HG03280 (cell line): ENCODE measurements at regions not wholly inside any gene's neighbourhood (a gene's known extent, or its start where the extent isn't known, plus 50 kb on each side); places are given as distances from the start of the nearest gene placed in this dataset.

ENCODE experiments used
- ATAC-seq: cut with Tn5 transposase; IDR thresholded peaks from one replicate; pipeline ENCODE4 v1.9.1; 2021; ENCODE audit warnings: mild to moderate bottlenecking, moderate library complexity; ENCODE audit not compliant: unreplicated experiment

DNA sequence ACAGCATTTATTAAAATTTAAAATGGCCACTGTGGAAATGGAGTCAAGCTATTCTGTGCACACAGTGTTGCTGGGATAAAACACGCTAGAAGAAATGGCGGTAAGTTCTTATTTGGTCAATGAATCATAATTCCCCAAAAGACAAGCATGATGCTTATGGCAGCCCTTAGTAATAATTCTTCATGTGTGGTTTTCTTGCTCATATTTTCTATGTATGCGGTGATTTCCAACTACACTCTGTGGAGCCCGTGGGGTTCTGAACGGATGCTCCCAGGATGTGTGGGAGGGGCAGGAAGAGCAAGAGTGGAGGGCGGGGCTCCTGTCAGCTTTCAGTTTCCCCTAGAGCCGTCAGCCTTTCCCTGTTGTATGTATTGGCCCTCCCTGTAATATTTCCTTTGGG lies 91.7 kb upstream of the RMDN2 start:
- ATAC-seq, result no peak

DNA sequence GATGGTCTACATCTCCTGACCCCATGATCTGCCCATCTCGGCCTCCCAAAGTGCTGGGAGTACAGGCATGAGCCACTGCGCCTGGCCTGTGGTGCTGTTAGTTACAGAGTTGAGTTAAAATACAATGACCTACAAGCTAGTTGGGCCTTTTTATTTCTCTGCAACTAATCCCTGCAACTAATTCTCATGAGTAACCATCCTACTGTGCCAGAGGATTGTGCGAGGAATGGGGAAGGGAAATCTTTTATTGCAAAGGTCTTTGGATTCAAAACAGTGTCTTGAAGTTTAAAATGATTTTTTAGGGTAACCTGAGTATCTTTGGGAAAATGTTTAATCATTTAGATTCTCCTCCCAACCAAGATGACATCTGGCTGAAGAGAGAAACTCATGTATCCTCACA lies 88.8 kb upstream of the RMDN2 start:
- ATAC-seq, result no peak

DNA sequence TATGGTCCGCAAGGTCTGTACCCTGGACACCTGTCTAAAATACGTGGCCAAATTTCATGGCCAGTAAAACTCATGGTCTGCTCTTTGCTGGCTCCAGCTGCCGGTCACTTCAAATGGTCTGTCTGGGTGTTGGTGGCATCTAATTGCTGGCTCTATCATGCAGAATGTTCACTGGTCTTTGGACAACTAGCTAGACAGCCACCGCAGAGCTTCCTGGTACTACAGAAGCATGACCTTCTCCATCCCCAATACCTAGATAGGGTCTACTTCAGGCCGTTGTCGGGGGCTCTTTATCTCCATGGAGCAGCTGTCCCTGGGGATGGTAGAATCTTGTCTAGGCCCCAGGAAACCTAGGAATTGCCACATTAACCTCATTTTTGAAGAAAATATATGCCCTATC lies 88.4 kb upstream of the RMDN2 start:
- ATAC-seq, result no peak

DNA sequence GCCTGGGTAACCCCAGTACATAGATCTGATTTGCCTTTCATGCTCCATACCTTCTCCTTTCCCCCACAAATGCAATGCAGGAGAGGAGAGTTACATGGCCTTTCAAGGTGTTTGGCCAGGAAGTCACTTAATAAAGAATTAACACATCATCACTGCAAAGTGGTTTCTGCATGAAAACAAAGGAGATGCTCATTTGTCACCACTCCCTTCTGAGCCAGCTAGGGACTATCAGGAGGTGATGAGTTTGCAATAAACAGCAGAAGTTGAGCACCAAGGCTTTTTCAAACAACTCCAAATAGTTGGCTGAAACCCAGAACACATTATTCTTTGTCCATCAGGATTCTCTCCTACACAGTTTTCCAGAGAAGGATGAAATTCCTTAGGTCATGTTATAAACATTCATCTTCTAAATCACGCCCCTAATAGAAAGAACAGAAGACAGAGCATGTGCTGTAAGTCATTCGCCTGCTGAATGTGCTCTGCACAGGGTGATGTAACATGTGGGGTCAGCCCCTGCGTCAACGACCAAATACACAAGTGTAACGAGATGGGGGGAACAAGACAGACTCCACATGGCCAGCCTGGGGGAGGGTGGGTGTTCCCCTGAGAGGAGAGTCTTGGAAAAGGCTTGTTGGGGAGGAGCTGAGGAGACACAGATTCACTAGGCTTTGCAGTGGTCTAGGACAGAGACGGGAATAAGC lies 87.3 kb upstream of the RMDN2 start:
- no peak for ATAC-seq

DNA sequence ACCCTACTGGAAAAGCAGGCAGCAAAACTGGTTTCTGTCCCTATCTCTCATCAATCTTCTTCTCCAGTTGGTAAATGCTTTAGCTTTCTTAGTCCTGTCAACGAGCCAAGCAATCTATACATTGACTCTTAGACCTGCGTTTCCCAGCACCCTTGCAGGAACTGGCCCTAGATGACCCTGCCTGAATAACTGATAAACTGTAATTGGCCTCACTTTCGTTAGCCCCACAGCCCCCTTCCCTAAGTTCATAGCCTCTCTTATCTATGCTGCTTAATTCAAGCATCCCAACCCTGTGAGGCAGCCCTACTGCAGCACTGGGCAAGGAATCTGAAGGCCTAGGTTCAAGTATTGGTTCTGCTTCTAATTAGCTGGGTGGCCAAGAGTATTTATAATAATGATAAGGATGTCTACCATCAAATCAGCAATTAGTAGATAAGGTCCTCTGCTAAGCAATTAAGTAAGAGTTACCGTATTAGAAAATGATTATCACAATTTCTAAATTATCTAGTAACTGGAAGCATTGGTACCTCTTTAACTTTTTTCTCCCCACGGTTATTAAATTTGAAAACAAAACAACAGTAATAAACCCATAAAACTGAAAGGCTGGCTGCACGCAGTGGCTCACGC lies 86.4 kb upstream of the RMDN2 start:
- ATAC-seq, result no peak

DNA sequence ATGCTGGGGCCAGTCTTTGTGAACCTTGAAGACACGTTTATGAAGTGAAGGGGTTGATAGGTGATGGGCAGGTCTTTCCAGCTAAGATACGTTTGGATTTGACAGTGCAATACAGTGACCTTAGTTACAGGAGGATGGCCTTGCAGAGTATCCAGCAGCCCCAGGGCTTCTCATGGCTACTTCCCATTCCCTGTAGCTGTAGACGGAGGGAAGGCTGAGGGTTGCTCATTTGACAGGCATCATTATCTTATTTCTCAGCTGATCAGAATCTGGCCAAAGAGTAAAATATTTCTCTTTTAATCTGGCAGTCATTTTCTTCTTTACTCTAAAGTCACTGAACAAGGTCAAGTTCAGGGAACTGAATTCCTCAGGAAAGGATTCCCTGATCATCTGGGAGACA lies 85.1 kb upstream of the RMDN2 start:
- ATAC-seq, result no peak

DNA sequence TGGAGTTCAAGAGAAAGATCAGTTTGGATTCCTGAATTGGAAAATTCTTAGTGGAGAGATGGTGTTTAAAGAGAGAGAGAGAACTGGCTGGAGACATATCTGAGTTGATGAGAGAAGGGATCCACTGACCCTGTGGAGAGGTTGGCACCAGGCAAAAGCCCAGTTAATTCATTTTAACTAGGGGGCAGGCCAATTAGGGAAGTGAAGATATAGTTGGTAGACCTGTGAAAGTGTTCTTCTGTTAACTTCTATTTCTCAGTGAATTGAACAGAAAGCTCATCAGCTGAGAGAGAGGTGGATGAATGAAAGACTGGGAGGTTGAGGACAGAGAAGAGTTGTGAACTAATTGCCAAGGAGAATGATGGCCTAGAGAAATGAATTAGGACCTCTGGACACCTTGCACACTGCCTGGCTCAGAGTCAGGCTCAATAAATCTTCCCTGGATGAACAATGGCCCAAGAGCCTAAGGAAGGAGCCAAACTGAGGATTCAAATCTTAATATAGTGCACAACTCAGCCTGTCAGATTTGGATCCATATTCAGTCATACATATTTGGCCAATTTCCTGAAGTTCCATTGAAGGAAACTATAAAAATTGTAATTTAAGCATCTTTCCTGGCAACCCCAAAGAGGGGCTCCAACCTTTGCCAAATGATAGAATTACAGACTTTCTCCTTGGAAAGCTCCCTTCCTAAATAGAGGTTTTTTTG lies 82.2 kb upstream of the RMDN2 start:
- no peak for ATAC-seq

DNA sequence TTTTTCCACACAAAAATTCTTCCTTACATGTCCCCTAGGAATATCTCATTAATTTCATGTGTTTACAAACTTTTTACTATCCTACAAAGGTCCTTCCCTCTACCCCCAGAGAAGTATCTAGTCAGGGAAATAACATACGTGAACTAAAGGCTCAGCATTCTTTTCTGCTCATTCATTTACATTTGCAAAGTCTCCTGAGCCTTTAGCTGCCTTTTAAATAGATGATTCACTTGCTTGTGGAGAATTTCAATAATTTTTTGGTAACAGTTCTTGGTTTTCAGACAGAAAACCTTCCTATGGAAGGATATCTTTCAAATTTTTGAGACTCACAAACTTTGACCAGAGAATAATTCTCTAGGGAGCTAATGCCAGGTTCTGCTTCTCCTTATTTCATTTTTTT lies 81.5 kb upstream of the RMDN2 start:
- ATAC-seq, result no peak

DNA sequence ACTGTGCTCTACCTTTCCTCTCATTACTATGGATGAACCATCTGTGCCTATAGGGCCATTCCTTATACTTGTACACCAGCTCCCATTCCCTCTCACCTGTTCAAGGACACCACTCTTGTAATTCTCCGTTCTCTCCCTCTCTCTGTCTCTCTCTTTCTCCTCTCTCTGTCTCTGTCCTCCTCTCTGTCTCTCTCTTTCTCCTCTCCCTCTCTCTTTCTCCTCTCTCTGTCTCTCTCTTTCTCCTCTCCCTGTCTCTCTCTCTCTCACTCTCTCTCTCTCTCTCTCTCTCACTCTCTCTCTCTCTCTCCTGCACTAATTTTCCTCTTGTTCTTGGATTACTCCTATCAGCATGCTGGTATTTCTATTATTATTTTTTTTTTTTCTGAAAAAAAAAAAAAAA lies 78.9 kb upstream of the RMDN2 start:
- ATAC-seq, result no peak

DNA sequence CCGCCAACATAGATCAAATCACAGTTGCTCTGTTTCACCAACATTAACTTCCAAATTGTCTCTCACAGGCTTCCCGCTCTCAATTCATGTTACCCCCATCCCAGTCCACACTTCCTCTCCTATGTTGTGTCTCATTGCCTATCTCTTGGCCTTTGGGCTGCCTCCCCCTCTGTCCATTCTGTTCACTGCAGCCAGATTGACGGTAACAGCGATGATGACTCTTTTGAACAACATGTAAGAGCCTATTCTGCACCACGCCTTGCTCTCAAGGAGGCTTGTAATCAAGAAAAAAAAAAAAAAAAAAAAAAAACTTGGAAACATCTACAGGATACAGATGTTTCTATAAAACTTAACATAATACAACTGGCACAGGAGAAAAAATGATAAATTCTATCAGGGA lies 77.3 kb upstream of the RMDN2 start:
- no peak for ATAC-seq

DNA sequence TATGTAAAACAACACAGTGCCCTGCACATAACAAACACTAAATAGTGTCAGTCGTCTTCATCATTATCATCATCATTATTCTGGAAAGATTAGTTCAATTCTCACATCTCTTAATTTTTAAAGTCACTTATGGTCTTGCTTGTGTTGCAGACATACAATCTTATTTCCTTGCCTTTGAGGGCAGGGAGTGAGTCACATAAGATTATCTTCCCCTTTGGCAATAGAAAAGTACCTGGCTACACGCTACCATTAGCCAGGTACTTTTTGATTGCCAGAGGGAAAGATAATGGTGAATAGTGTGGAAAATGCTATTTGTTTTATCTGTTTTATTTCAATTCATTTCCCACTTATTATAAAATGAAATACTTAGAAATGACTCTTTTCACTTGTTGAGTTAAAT lies 76.6 kb upstream of the RMDN2 start:
- ATAC-seq, result no peak

DNA sequence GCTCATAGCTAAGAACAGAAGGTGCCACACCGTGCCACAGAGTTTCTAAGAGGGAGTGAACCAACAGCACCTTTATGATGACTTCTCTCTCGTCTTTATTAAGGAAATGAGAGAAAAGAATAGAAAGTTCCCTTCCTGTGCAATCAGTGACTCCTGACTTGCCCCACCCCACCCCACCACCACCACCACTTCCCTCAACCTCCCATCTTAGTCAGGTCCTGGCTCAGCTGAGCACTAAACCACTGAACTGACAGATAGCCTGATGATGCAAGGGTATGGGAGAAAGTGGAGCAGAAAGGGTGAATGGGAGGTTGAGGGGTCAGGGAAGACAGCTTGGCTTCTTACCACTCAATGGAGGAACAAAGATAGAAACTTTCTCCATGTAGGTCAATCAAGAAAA lies 75.2 kb upstream of the RMDN2 start:
- ATAC-seq, result no peak

DNA sequence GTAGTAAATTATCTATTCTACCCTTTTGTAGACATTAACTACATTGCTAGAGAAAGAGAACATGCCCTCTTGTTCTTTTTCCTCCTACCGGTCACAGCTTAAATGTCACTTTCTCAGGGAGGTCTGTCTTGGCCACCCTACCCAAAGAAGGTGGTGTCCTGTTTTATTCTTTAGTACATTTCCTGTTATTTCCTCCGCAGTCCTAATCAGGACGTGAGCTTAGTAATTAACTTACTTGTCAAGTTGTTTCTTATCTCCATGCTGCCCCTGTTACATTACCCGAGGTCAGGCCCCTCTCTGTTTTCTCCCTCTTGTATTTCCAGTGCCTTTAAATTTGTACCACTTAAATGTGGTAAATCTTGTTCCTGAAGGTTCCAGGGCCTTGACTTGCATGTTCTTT lies 73.7 kb upstream of the RMDN2 start:
- ATAC-seq, result peak; percentile 23

DNA sequence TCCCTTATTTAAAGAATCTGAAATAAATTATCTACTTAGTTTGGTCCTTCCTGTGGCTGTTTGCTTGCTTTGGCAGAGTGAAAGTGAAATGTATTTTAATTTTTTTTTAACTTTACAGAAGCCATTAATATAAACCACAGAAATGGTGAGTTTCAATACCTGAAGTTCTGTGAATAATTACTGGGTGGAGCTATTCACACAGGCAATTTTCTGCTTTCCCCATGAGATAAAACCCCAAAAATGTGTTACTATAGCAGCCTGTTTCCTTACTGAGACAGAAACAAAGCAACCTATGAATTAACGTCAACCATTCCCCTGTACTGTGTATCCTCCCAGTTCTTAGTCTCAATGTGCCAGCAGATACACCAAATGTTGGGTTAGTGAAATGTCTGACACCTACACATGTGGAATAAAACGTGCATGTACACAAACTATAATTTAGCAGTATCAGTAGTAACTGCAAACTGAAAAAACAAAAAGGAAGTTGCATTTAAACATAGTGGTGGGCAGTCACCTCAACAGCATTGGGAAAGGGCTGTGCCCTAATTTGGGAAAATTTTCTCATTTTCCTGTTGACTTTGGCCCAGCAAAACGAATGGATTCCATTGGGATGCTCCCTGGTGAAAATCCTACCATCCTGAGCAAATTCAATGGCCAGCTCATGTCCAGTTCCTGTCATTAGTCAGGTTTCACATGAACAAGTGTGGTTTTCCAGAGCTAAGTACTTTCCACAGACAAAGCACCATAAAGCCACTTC lies 73.1 kb upstream of the RMDN2 start:
- peak; percentile 75 for ATAC-seq

DNA sequence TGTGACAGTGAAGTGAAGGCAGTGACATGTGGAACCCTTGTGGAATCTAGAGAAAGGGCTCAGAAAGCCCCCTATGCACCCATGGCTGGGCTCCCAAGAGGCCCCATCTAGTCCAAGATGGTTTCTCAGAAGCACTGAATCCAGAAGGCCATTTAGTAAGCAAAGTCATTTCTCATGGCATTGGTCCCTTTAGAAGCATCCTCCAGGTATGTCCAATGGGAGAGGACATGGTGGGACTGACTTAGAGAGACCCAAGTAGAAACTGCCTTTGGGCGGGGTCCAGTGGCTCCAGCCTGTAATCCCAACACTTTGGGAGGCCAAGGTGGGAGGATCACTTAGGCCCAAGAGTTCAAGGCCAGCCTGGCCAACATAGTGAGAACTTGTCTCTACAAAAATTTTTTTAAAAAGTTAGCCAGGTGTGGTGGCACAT lies 72.5 kb upstream of the RMDN2 start:
- ATAC-seq, result no peak

DNA sequence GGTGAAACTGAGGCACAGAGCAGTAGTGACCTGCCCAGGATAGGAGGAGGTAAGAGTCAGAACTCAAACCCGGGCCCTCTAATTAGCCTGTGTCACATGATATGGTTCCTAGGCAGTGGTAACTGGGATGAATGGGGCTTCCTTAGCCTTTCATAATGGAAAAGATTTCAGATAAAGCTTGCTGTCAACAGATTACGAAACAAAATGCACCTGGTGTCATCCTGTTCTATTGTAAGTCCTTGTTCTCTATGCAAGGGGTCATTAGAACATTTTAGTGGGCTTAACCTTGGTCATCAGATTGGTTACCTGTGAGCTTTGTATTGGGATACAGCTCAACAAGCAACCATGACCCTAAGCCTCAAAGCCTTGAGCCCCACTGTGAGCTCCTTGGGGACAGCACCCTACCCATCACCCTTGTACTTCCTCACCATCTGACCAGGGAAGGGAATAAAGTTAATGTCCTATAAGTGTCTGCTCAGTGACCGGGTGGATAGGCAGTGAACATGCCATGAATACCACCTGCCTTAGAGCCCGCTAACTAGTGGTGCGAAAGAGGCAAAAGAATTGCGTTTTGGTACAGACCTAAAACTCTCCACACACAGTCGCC lies 70.3 kb upstream of the RMDN2 start:
- no peak for ATAC-seq

DNA sequence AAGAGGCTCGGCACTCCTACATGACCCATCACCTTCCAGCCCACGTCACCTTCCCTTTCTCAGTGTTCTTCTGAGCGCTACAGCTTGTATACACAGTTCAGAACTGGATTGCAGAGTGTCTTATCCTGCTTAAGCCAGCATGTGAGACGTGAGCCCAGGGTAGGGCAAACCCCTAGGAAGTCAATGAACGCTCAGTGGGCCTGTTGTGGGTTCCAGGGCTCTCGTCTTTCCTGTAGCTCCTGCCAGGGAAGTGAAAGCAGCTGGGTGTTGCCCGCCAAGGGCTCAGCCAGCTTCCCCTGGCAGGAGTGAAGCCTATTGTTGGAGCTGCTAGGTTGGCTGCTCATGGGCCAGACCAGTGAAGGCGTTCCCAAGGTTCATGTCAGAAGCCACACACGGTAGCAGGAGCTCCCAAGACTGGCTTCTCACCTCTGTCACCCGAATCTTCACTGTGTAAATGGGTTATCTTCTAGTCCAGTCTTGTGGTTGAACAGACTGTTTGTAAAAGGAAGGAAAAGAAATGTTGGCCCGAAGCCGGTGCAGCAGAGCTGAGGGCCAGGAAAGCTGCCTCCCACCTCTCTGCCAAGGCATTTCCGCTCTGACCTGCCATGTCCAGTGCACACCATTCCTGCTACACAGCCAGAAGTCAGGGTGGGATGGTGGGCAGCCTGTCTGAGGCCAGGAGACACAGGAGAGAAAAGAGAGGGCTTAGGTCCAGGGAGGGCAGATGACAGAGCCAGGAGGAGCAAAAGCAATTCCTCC lies 69.6 kb upstream of the RMDN2 start:
- no peak for ATAC-seq

DNA sequence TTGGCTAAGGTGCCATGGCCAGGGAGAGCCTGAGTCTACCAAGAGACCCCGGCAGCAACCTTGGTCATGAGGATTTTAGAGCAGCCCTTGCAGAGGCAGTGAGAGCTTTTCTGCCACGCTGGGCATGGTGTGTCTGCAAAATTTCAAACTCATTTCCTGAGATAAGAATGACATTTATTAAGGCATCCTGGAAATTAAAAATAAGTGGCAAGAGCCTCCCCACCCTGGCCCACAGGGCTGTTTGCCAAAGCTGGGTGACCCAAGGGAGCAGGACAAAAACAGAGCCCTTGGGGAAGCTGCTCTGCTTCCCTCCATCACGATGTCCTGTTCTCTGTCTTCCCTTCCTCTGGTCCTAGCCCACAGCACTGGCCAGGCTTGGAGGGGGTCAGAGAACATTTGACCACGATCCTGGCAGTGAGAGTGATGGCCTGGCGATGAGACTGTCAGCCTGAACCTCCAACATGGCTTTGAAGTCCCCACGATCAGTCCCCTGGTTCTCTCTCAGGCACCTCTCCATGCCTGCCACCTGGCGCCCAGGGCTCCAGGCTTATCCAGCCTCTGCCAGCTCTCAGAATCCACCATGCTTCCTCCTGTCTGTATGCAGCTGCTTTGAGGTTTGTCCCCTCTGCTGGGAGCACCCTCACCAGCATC lies 68.9 kb upstream of the RMDN2 start:
- ATAC-seq, result no peak

DNA sequence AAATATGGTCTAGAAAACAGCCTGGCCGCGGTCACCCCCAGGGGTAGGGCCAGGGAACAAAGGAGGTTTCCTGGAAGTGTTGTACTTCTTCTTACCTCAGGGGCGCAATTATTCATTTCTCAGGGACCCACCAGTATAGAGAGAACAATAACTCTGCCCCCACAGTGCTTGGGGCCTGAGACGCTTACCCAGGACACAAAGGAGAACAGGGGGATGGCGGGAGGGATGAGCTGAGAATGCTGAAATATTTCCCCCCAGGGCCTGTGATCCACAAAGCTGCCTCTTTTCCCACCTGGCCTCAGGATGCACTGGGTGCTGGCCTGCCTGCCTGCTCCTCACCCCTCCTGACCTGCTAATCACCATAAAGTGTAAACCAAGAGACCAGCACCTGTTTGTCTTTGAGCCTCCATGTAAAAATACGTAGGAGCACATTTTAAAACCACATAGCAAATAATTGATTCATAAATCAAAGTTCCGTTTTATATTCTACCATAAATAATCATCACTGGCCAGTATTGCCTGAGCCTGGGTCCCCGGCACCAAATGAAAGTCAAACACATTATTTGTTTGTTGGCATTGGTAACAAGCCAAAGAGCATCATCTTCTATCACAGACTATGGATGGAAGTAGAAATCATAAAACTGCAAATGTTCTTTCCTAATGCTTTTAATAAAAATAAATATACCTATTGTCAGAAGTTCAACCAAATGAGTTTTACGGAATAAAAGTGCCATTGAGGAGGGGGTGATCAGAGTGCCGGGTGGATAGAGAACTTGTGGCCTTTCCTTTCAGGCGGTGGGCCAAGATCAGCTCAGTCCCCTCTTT lies 67.3 kb upstream of the RMDN2 start:
- no peak for ATAC-seq
